Lung (tissue), 11 donors: ENCODE measurements at regions not wholly inside any gene's neighbourhood (a gene's known extent, or its start where the extent isn't known, plus 50 kb on each side); places are given as distances from the start of the nearest gene placed in this dataset.

ENCODE experiments used
- ATAC-seq: fragments of 200-7000 bp; cut with Tn5 transposase; one replicate; pipeline ENCODE4 v1.9.1; 2020; ENCODE audit warnings: moderate number of reproducible peaks; ENCODE audit not compliant: insufficient read depth, low FRiP score
- DNase-seq, 3 donors: peaks; one replicate each; pipeline ENCODE4 v3.0.0-alpha.2; 2013 to 2017
- H3K27ac ChIP-seq, 2 donors: one replicate each; pipeline ENCODE4 v1.5.1; 2013; ENCODE audit warnings: mild to moderate bottlenecking in 2 of 2, moderate library complexity in 2 of 2, control low read depth in 1 of 2, inconsistent platforms in 1 of 2, low read depth in 1 of 2, low read length in 1 of 2
- H3K27me3 ChIP-seq, 3 donors: one replicate each; pipeline ENCODE4 v1.5.1; 2013; ENCODE audit warnings: low read length in 2 of 3; ENCODE audit not compliant: control insufficient read depth in 3 of 3, insufficient read depth in 3 of 3
- H3K36me3 ChIP-seq, 4 donors: one replicate each; pipeline ENCODE4 v1.5.1; 2013; ENCODE audit warnings: low read length in 4 of 4, mild to moderate bottlenecking in 1 of 4, moderate library complexity in 1 of 4; ENCODE audit not compliant: control insufficient read depth in 4 of 4, insufficient read depth in 4 of 4
- H3K4me1 ChIP-seq, 5 donors: one replicate each; pipeline ENCODE4 v1.5.1; 2013; ENCODE audit warnings: low read length in 5 of 5, mild to moderate bottlenecking in 2 of 5, moderate library complexity in 1 of 5; ENCODE audit not compliant: control insufficient read depth in 5 of 5, insufficient read depth in 5 of 5
- H3K4me3 ChIP-seq: one replicate; pipeline ENCODE4 v1.5.1; 2013; ENCODE audit warnings: mild to moderate bottlenecking, control low read depth, moderate library complexity
- H3K9ac ChIP-seq, 2 donors: one replicate each; pipeline ENCODE4 v1.5.1; 2013; ENCODE audit warnings: low read length in 2 of 2, control low read depth in 1 of 2; ENCODE audit not compliant: insufficient read depth in 1 of 2
- H3K9me3 ChIP-seq, 4 donors: one replicate each; pipeline ENCODE4 v1.5.1; 2013; ENCODE audit warnings: low read length in 3 of 4, mild to moderate bottlenecking in 1 of 4, moderate library complexity in 1 of 4; ENCODE audit not compliant: control insufficient read depth in 4 of 4, insufficient read depth in 3 of 4
- WGBS, 2 donors: extraction: QIAGEN DNeasy Blood & Tissue Kit; methylation state at CpG; one replicate each; pipeline ENCODE4 v1.1.7; 2013; 5-methylcytosine and 5-hydroxymethylcytosine counted together
- TF ChIP-seq, protein P1 (sequence below): IDR thresholded peaks from 2 replicates; pipeline ENCODE4 v1.5.1; 2012; ENCODE audit warnings: mild to moderate bottlenecking; ENCODE audit errors: control extremely low read depth, extremely low read depth
- donor health status: control.
- donor health status: control.
- donor health status: Bipolar disorder and iron deficiency.
- donor health status: healthy.
- donor health status: DM: yes; HTN: yes; CAD: no.

GRCh38 chr4:147078362-147078761 lies 132.7 kb upstream of the TTC29 start:
- no peak for ATAC-seq
- Histone ChIP-seq H3K27me3 (no peaks in the 10 kb centered on the region), H3K36me3 (no peaks in the 10 kb centered on the region), H3K4me1 (peaks cover 0 to 18% (median 9%) of the 10 kb centered on the region in 5 donors), H3K9ac (no peak overlapping the region), H3K9me3 (peaks cover 0 to 3% (median 0%) of the 10 kb centered on the region in 4 donors), H3K27ac (no peak overlapping the region), H3K4me3 (no peak overlapping the region)
- TF ChIP-seq, protein P1, sequence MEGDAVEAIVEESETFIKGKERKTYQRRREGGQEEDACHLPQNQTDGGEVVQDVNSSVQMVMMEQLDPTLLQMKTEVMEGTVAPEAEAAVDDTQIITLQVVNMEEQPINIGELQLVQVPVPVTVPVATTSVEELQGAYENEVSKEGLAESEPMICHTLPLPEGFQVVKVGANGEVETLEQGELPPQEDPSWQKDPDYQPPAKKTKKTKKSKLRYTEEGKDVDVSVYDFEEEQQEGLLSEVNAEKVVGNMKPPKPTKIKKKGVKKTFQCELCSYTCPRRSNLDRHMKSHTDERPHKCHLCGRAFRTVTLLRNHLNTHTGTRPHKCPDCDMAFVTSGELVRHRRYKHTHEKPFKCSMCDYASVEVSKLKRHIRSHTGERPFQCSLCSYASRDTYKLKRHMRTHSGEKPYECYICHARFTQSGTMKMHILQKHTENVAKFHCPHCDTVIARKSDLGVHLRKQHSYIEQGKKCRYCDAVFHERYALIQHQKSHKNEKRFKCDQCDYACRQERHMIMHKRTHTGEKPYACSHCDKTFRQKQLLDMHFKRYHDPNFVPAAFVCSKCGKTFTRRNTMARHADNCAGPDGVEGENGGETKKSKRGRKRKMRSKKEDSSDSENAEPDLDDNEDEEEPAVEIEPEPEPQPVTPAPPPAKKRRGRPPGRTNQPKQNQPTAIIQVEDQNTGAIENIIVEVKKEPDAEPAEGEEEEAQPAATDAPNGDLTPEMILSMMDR = no peak
- DNase-seq = peak in 1 of 3 donors; percentile 44

- TF ChIP-seq, protein P1 = no peak
- Histone ChIP-seq H3K27me3 (no peaks in the 10 kb centered on the region), H3K9ac (peak overlapping the region in 1 of 2 donors; percentile 38), H3K4me3 (no peak overlapping the region), H3K36me3 (no peaks in the 10 kb centered on the region), H3K27ac (peak overlapping the region in 1 of 2 donors; percentile 32), H3K9me3 (peaks cover 0 to 3% (median 0%) of the 10 kb centered on the region in 4 donors), H3K4me1 (peaks cover 0 to 18% (median 9%) of the 10 kb centered on the region in 5 donors)
- WGBS, 2 donors = 50 to 69% methylated on average over 17 of the region's 17 CpGs
- ATAC-seq (no peak), DNase-seq (peak; percentile 41 to 65 (median 51))
Observed at GRCh38 chr4:147078875-147079658, 133.4 kb upstream of the TTC29 start.

DNA sequence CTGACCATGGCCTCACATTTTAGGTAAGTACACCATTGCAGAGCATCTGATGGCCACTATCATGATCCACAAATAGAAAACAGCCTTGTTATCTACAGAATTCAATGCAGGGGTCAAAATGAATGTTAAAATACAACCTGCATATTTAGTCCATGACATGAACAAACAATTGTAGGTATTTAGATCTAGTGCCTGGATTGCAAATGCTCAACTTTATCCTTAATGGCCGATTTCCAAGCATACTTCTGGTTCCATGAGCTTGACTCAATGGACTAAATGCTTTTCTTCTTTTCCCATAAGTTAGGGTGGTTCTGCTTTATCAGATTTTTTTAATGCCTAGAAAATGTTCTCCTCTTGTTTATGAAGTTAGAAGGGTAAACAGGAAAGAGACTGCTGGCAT lies 139.2 kb upstream of the TTC29 start:
- no peaks in the 10 kb centered on the region for H3K27me3 ChIP-seq
- H3K9ac ChIP-seq = no peak overlapping the region
- 86 to 89% methylated on average over 1 of the region's 1 CpG for WGBS, 2 donors
- DNase-seq (no peak), ATAC-seq (no peak)
- H3K9me3 ChIP-seq = no peaks in the 10 kb centered on the region
- peaks cover 0 to 8% (median 3%) of the 10 kb centered on the region in 5 donors for H3K4me1 ChIP-seq
- H3K36me3 ChIP-seq = no peaks in the 10 kb centered on the region
- TF ChIP-seq, protein P1 = no peak
- no peak overlapping the region for H3K4me3 ChIP-seq
- H3K27ac ChIP-seq = no peak overlapping the region
